Activated T-cell treated with anti-CD3 and anti-CD28 coated beads for 24 hours (primary cell): ENCODE measurements at regions not wholly inside any gene's neighbourhood (a gene's known extent, or its start where the extent isn't known, plus 50 kb on each side); places are given as distances from the start of the nearest gene placed in this dataset.
"Not testable (repeated sequence)": the region's sequence is repeated elsewhere in the genome, so short reads cannot be mapped to it uniquely, and the experiment has no call there.

Experiments
- DNase-seq: peaks from one replicate; pipeline ENCODE4 v3.0.0-alpha.2; 2020; ENCODE audit warnings: low read depth

DNA sequence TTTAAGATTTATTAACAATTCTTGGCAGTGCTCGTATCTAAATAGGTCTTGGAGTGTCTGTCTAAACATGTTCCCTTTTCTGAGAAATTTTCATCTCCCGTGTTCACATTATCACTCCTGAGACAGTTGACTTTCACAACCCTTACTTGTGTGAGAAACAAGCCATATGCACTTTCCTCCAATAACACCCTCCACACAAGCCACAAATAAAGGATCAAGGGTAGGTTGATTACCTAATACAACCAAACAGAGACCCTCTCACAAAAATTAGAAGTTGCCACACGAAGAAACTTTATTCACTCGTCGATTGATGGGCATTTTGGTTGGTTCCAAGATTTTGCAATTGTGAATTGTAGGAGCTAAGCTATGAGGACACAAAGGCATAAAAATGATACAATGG is 763.9 kb downstream of the TRAM1L1 start:
- no peak for DNase-seq

- no peak for DNase-seq
Observed at GRCh38 chr4:116320859-116321258, 764.5 kb downstream of the TRAM1L1 start.

DNA sequence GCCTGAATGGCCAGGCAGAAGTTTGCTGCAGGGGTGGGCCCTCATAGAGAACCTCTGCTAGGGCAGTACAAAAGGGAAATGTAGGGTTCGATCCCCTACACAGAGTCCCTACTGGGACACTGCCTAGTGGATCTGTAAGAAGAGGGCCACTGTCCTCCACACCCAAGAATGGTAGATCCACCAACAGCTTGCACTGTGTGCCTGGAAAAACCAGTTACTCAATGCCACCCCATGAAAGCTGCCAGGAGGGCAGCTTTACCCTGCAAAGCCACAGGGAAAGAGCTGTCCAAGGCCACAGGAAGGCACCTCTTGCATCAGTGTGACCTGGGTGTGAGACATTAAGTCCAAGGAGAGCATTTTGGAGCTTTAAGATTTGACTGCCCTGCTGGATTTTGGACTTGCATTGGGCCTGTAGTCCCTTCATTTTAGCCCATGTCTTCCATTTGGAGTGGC is 781.6 kb downstream of the TRAM1L1 start:
- no peak for DNase-seq

GRCh38 chr4:116302990-116303735 is 782.2 kb downstream of the TRAM1L1 start:
- no peak for DNase-seq

DNA sequence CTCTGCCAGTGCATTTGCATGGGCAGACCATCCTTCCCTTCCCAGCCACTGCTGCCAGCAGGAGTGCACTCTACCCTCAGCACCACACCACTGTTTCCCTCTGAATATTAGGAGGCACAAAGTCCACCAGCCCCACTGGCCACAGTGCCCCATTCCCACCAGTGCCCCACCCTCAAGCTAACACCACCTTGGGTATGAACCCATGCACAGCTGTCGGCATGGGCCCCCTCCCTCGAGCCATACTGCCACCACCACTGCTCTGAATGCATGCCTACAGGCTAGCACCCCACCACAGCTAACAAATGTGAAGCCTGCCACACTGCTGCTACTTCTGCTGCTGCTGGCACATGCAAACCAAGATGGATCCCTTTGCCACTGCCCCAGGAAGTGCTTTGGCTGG is 810.4 kb downstream of the TRAM1L1 start:
- DNase-seq: no peak

DNA sequence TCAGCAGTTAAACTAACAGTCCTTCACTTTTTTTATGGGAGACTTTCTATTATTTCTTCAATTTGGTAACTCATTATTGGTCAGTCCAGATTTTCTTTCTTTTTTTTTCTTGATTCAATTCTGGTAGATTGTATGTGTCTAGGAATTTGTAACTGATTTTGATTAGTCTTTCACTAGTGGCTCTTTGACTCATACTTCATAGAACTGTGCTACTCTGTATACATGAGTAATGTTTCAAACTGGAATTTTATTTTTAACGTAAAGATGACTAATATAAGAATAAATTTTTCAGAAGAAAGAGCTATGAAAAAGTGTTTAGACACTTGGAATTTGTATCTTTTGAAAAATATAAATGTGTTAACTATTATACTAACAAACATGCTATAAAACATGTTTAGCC is 813.0 kb downstream of the TRAM1L1 start:
- DNase-seq: no peak

GRCh38 chr4:116260931-116261330 is 824.4 kb downstream of the TRAM1L1 start:
- DNase-seq: not testable (repeated sequence)

GRCh38 chr4:116244771-116245170 is 840.6 kb downstream of the TRAM1L1 start:
- no peak for DNase-seq

DNA sequence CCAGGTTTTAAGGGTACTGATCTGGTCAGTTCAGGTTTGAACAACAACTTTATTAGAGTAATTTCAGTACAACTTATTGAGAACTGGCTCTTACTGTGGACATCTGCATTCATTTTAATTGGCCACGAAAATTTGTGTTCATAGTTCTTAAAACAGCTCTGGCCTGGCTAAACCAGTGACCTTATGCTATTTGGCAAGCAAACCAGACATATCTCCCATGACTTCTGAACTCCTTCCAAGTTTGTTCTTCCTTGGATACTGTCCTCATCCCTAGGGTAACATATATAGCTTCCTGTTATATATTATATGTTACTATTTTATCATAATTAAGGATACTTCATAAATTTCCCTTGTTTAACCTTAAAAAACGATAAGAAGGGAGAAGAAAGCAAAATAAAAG is 841.9 kb downstream of the TRAM1L1 start:
- DNase-seq: no peak

- no peak for DNase-seq
Observed at GRCh38 chr4:116233971-116234370, 851.4 kb downstream of the TRAM1L1 start.

DNA sequence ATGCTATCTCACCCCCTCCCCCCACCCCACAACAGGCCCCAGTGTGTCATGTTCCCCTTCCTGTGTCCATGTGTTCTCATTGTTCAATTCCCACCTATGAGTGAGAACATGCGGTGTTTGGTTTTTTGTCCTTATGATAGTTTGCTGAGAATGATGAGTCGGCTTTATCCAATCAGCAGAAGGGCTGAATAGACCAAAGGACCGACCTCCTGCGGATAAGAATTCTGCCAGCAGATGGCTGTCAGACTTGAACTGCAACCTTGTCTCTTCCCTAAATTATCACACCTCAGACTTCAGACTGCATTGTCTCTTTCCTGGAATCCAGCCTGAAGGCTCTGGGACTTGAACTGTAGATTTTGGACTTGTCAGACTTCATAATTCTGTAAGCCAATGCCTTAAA is 853.4 kb downstream of the TRAM1L1 start:
- not testable (repeated sequence) for DNase-seq

DNA sequence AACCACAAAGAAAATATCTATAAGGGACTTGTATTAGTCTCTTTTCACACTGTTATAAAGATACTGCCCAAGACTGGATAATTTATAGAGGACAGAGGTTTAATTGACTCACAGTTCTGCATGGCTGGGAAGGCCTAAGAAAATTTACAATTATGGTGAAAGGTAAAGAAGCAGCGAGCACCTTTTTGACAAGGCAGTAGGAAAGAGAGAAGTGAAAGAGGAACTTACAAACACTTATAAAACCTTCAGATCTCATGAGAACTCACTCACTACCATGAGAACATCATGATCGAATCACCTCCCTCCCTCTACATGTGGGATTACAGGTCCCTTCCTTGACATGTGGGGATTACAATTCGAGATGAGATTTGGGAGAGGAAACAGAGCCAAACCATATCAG is 856.0 kb downstream of the TRAM1L1 start:
- DNase-seq: no peak

GRCh38 chr4:116223040-116223732 is 862.2 kb downstream of the TRAM1L1 start:
- DNase-seq: no peak

- no peak for DNase-seq
Observed at GRCh38 chr4:116217781-116218180, 867.6 kb downstream of the TRAM1L1 start.

- DNase-seq: no peak
Observed at GRCh38 chr4:116215622-116216021, 869.8 kb downstream of the TRAM1L1 start.

DNA sequence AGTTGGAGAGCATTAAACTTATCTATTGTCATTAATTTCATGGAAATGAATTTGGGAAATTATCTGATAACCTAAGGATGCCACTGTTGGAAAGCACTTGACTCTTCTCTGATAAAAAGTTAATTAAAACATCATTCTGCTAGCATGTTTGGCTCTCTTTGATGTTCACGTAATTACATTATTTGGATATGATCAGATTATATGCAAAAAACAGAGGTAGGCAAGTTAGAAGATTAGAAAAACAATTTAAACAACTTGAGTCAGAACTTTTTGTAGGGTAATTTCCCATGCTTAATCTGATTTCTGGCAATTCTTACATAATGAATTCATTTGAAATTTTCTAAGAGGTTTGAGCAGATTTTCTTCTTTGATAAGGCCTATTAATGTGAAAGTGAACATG is 882.9 kb downstream of the TRAM1L1 start:
- DNase-seq: no peak

DNA sequence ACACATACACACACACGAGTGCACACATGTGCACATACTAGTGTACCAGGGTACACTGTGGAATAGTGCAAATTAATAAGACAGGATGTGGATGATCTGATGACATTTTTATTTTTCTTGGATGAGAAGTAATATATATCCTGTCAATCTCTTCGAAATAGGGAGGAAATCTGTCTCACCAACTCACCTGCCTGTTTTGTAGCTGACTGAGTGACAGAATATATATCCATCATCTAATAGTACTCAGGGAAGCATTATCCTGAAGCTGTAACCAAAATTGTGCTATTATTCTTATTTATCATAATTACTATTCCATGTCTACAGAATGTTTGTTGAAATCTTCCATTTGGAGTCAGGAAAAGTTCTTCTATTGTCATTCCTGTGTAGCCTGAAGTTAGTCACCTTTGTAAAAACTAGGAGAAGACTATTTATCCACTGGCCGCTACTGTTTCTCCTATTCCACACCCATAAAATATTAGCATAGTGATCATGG is 888.0 kb downstream of the TRAM1L1 start:
- DNase-seq: no peak

DNA sequence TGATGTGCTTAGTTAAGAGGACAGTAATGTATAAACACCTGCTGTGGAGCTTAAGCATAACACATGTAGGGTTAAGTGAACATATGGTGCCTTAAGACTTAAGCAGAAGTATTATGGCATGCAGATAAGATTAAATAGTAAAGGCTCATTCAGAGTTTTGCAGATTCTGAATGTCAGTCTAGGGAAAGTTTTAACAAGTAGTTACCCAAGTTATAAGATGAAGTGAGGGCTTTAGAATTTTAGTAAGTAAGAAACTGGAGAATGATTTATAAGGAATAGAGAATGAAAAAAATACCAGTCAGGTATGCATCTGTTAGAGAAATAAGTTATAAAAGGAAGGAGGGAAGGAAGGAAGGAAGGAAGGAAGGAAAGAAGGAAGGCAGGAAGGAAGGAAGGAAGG is 902.1 kb downstream of the TRAM1L1 start:
- DNase-seq: no peak

DNA sequence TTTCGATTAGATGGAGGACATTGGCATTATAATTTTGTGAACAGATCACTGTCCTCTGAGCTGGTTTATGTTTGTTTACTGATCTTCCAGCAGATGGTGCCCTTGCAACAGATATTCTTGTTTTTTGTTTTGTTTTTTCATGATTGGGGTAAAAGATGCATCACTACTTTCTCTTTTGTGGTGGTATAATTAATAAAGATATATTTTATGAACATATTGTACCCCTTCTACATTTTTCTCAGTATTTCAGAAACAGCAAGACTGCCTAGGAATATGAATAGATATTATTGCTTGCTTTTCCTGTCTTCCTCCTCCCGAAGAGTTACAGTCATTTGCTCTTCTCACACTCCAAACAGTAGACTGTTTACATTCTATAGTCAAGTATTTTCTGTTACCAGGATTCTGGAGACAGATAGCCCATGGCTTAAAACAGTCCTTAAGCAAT is 905.2 kb downstream of the TRAM1L1 start:
- DNase-seq: no peak

- not testable (repeated sequence) for DNase-seq
Observed at GRCh38 chr4:116151371-116151770, 934.0 kb downstream of the TRAM1L1 start.

- no peak for DNase-seq
Observed at GRCh38 chr4:116150152-116150551, 935.2 kb downstream of the TRAM1L1 start.

DNA sequence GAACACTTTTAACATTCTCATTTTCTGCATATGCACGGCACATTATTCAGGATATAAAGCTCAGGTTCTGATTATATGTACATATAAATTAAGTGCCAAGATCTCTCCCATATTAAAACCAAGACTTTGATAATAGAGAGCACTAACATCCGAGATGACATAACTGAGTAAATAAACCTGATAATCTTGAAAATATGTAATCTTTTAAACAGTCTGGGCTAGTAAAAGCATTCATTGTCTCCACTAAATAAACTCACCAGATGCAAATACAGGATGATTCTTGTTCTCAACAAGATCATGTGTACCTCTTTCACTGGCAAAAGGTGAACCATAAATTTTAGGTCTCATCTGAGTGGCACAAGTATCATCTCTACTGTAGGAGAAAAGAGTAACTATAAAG is 942.2 kb downstream of the TRAM1L1 start:
- no peak for DNase-seq

DNA sequence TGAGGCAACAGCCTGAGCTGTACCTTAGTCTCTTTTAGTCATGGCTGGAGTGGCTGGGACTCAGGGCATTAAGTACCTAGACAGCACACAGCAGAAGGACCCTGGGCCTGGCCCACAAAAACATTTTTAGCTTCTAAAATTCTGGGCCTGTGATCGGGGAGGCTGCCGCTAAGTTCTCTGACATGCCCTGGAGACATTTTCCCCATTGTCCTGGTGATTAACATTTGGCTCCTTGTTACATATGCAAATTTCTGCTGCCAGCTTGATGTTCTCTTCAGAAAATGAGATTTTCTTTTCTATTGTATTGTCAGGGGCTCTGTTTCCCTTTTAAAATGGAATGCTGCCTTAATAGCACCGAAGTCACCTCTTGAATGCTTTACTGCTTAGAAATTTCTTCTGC is 952.4 kb downstream of the TRAM1L1 start:
- no peak for DNase-seq
